HG03139 (cell line): ENCODE measurements at regions not wholly inside any gene's neighbourhood (a gene's known extent, or its start where the extent isn't known, plus 50 kb on each side); places are given as distances from the start of the nearest gene placed in this dataset.
A peak's percentile ranks its signal among the peaks of the same experiment; 100 is the strongest.

Experiments
- ATAC-seq: cut with Tn5 transposase; IDR thresholded peaks from one replicate; pipeline ENCODE4 v1.9.1; 2021; ENCODE audit not compliant: unreplicated experiment

GRCh38 chr4:15226203-15226602, 201.6 kb upstream of the C1QTNF7 start:
- ATAC-seq, result no peak

- ATAC-seq, result peak; percentile 73
These were observed 196.4 kb upstream of the C1QTNF7 start for GRCh38 chr4:15231265-15232091.

DNA sequence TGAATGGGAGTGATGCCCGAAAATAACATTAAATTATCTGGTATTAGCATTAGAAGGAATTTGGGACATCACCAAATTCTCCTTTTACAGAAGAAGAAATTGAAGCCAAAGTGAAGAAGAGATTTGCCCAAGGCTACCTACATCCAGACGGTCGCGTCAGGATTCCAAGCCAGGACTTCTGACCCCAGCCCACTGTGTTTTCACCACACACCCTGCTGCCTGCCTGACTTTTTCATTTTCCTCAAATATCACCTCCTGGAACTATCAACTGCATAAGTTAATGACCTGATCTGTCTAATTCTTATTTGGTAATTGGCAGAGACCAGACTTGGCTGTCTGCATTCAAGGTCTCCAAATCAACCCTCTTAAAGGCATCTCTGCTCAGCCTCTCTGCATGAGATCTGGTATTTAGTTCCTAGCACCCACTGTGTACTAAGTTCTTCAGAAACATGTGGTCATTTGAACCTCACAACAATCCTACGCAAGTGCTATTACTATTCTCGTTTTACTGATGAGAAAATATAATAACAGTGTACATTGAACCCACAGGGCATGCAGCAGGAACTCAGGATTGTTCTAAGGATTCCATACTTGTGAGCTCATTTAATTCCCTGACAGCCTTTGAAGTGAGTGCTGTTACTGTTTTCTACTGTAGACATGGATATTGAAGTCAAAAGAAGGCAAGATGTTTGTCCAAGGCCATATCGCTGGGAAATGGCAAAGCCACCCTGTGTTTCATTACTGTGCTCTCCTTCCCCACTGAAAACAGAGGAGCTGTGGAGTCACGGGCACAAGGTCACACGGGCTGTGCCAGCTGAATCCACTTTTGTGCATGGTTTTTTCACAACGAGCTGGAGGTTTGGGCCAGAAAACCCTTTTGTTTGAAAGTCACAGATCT, 195.2 kb upstream of the C1QTNF7 start:
- ATAC-seq, result no peak

GRCh38 chr4:15233264-15233597, 194.6 kb upstream of the C1QTNF7 start:
- no peak for ATAC-seq

DNA sequence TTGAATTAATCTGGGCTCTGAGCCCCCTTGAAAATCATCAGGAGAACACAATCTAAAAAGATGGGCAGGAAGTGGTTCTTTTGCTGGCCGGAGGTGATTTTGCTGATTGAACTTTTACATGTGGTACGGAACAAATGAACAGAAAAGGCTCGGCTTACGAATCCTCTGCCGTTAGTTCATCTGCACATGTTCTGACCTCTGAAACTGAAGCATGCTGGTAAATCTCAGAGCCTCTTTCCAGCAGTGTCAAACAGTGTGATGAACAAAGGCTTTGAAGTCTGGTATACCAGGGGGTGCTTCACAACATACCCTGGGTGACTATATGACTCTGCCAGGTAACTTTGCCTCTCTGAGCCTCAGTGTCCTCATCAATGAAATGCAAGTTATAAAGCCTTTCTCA, 194.2 kb upstream of the C1QTNF7 start:
- ATAC-seq, result no peak

DNA sequence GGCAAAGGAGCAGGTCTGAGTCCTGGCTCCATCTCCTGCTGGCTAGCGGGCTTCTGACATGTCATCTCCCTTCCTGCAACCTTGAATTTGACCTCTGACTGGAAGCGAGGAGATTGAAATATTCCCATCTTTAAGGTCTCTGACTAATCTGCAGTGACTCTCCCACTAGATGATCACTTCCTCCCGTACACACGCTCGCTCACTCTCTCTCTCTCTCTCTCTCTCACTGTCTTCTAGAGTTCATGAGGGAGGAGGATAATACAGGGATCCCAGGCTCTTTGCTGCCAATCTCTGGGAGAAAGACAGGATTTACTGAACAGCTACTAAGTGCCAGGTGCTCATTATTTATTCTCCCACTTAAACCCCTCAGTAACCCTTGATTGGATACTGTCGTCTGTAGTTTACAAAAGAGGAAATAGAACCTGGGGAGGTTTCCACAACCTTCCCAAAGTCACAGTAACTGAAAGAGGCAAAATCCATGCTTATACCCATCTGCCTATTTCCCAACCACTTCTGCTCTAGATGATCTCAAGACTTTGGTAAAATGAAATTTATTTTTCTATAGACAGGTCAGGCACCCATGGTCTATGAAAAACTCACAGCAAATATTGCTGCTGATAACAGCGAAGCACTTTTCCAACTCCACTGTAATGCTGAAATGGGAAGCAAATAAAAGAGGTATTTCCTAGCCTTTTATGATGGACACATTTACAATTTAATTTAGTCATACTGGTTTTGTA, 193.5 kb upstream of the C1QTNF7 start:
- ATAC-seq, result no peak

DNA sequence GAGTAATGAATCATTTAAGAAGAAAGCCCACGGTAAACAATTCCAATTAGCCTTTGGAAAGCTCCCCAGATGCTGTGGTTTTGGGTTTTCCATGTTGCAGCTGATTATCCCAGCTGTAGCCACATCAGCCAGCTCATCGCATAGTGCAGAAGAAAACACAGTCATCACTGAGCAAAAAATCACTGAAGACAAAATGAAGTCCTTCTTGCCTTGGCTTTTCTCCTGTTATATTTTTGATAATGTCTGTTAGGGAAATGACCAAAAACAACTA, 193.0 kb upstream of the C1QTNF7 start:
- ATAC-seq, result no peak

GRCh38 chr4:15235135-15235534, 192.7 kb upstream of the C1QTNF7 start:
- no peak for ATAC-seq

- no peak for ATAC-seq
These were observed 190.1 kb upstream of the C1QTNF7 start for GRCh38 chr4:15237648-15238230.

- peak; percentile 69 for ATAC-seq
These were observed 189.1 kb upstream of the C1QTNF7 start for GRCh38 chr4:15238720-15239119.

DNA sequence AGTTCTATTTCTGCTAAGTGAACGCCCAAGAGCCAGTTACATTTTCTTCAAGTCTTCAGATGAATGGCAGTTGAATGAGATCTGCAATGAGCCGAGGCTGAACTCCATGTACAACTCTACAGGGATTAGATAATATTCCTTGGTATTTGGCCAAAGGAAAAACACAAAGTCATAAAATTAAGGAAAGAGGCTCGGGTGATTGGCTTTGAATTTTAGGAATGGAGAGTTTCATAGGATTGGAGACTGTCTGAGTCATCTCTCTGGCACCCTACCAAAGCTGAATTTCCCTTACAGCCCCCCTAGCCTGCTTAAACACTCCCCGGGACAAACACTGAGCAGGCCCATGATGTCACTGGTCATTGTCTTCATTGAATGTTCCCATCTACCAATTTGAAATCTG, 188.0 kb upstream of the C1QTNF7 start:
- ATAC-seq, result no peak

GRCh38 chr4:15240764-15241163, 187.1 kb upstream of the C1QTNF7 start:
- no peak for ATAC-seq

GRCh38 chr4:15242021-15242420, 185.8 kb upstream of the C1QTNF7 start:
- no peak for ATAC-seq

DNA sequence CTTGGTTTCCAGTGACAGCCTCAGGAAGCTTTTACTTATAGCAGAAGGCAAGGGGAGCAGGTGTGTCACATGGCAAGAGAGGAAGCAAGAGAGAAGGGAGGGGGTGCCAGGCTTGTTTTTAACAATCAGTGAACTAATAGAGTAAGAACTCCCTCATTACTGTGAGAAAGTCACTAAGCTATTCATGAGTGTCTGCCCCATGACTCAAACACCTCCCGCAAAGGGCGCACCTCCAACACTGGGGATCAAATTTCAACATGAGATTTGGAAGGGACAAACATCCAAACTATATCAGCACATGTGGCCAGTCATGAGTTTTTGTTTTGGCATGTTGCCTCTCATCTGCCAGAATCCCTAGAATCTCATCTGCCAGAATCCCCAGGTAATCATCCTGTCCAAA, 183.5 kb upstream of the C1QTNF7 start:
- no peak for ATAC-seq

GRCh38 chr4:15245006-15245530, 182.8 kb upstream of the C1QTNF7 start:
- no peak for ATAC-seq

- no peak for ATAC-seq
These were observed 177.8 kb upstream of the C1QTNF7 start for GRCh38 chr4:15250021-15250441.

- no peak for ATAC-seq
These were observed 174.5 kb upstream of the C1QTNF7 start for GRCh38 chr4:15253349-15253748.

DNA sequence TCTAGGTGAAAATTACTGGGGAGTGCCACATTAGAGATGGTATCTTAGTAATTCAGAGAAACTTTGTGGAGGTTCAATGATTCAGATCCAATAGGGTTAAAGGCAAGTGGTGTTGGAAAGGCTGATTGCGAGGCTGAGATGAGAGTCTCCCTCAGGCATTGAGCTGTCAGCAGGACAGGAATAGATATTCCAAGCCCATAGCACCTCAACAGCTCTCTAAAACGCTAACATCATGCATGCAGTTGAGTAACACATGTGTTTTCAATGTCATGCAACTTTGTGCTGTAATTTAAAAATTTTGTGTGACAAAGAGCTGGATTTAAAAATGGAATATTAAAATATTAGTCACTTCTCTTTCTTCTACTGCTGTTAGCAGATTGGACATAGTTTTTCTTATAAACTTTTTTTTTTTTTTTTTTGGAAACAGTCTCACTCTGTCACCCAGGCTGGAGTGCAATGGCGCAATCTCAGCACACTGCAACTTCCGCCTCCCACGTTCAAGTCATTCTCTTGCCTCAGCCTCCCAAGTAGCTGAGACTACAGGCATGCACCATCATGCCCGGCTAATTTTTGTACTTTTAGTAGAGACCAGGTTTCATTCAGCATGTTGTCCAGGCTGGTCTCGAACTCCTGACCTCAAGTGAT, 173.5 kb upstream of the C1QTNF7 start:
- no peak for ATAC-seq

- ATAC-seq, result no peak
These were observed 172.3 kb upstream of the C1QTNF7 start for GRCh38 chr4:15255537-15255936.

DNA sequence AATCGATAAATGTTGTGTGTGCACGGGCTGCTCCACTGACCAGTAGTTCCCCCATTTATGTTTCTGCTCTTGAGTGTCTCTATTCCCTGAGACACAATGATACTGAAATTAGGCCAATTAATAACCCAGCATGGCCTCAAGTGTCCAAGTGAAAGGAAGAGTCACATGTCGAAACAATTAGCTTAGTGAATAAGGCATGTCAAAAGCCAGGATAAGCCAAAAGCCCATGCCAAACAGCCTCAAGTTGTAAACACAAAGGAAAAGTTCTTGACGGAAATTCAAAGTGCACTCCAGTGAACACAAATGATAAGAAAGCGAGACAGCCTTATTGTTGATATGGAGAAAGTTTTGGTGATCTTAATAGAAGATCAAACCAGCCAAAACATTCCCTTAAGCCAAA, 167.1 kb upstream of the C1QTNF7 start:
- no peak for ATAC-seq

DNA sequence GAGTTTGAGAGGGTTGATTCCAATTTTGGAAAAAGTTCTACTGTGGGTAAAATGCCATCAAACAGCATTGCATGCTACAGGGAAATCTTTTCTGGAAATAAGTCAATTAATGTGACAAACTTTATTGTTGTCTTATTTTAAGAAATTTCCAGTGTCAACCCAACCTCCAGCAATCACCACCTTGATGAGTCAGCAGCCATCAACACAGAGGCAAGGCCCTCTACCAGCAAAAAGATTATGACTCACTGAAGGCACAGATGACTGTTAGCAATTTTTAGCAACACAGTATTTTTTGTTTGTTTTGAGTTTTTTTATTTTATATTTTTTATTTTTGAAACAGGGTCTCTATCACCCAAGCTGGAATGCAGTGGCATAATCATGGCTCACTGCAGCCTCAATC, 165.4 kb upstream of the C1QTNF7 start:
- no peak for ATAC-seq
